ENCODE measurements at regions not wholly inside any gene's neighbourhood (a gene's known extent, or its start where the extent isn't known, plus 50 kb on each side); places are given as distances from the start of the nearest gene placed in this dataset.
"Not testable (repeated sequence)": the region's sequence is repeated elsewhere in the genome, so short reads cannot be mapped to it uniquely, and the experiment has no call there.

- DNase-seq (ENCODE audit: low read depth in 4 of 4, low spot score in 2 of 4) = no peak
These were observed 94.6 kb downstream of the ING1 start for GRCh38 chr13:110808138-110808537.

GRCh38 chr13:110809871-110810486, 96.5 kb downstream of the ING1 start:
- DNase-seq (ENCODE audit: low read depth in 4 of 4, low spot score in 2 of 4) = no peak

GRCh38 chr13:110811008-110811720, 97.7 kb downstream of the ING1 start:
- DNase-seq (ENCODE audit: low read depth in 4 of 4, low spot score in 2 of 4) = no peak

- DNase-seq (ENCODE audit: low read depth in 4 of 4, low spot score in 2 of 4) = no peak
These were observed 98.2 kb downstream of the ING1 start for GRCh38 chr13:110811771-110812120.

GRCh38 chr13:110812121-110812868, 98.8 kb downstream of the ING1 start:
- peak in 1 of 4 donors; percentile 29 for DNase-seq (ENCODE audit: low read depth in 4 of 4, low spot score in 2 of 4)

- no peak for DNase-seq (ENCODE audit: low read depth in 4 of 4, low spot score in 2 of 4)
These were observed 99.6 kb downstream of the ING1 start for GRCh38 chr13:110812869-110813645.

GRCh38 chr13:110813646-110814624, 100.4 kb downstream of the ING1 start:
- DNase-seq (ENCODE audit: low read depth in 4 of 4, low spot score in 2 of 4) = no peak

- no peak for DNase-seq (ENCODE audit: low read depth in 4 of 4, low spot score in 2 of 4)
These were observed 99.2 kb downstream of the ANKRD10 start for GRCh38 chr13:110815471-110816204.

GRCh38 chr13:110816500-110816899, 98.4 kb downstream of the ANKRD10 start:
- DNase-seq (ENCODE audit: low read depth in 4 of 4, low spot score in 2 of 4) = no peak

- no peak for DNase-seq (ENCODE audit: low read depth in 4 of 4, low spot score in 2 of 4)
These were observed 97.7 kb downstream of the ANKRD10 start for GRCh38 chr13:110817143-110817542.

- DNase-seq (ENCODE audit: low read depth in 4 of 4, low spot score in 2 of 4) = no peak
These were observed 96.1 kb downstream of the ANKRD10 start for GRCh38 chr13:110818747-110819146.

GRCh38 chr13:110819203-110820014, 95.5 kb downstream of the ANKRD10 start:
- DNase-seq (ENCODE audit: low read depth in 4 of 4, low spot score in 2 of 4) = peak; percentile 58 to 77 (median 60)

GRCh38 chr13:110820322-110820721, 94.5 kb downstream of the ANKRD10 start:
- no peak for DNase-seq (ENCODE audit: low read depth in 4 of 4, low spot score in 2 of 4)

- DNase-seq (ENCODE audit: low read depth in 4 of 4, low spot score in 2 of 4) = not testable (repeated sequence)
These were observed 92.8 kb downstream of the ANKRD10 start for GRCh38 chr13:110821837-110822668.

GRCh38 chr13:110822669-110822945, 92.3 kb downstream of the ANKRD10 start:
- DNase-seq (ENCODE audit: low read depth in 4 of 4, low spot score in 2 of 4) = no peak

- no peak for DNase-seq (ENCODE audit: low read depth in 4 of 4, low spot score in 2 of 4)
These were observed 90.1 kb downstream of the ANKRD10 start for GRCh38 chr13:110824702-110825300.

GRCh38 chr13:110825516-110825915, 89.4 kb downstream of the ANKRD10 start:
- no peak for DNase-seq (ENCODE audit: low read depth in 4 of 4, low spot score in 2 of 4)
